B cell (primary cell): ENCODE measurements at regions not wholly inside any gene's neighbourhood (a gene's known extent, or its start where the extent isn't known, plus 50 kb on each side); places are given as distances from the start of the nearest gene placed in this dataset.

ENCODE experiments used
- ATAC-seq: fragments of 200-7000 bp; cut with Tn5 transposase; one replicate; pipeline ENCODE4 v1.10.0; 2021; ENCODE audit warnings: low read depth, mild to moderate bottlenecking, moderate number of reproducible peaks, moderate library complexity
- CTCF ChIA-PET: fragments of 350-600 bp; sonication (Branson Sonifier 250); formaldehyde crosslinking; loops from one replicate; lab custom pipeline; 2021; ENCODE audit warnings: antibody characterized with exemption, inconsistent platforms; lab: Charles Lee
- POLR2A ChIA-PET: fragments of 350-600 bp; sonication (Branson Sonifier 250); formaldehyde crosslinking; loops from one replicate; lab custom pipeline; 2021; ENCODE audit warnings: antibody characterized with exemption; lab: Charles Lee
- DNase-seq: peaks from one replicate; pipeline ENCODE4 v3.0.0; 2013
- H2AFZ ChIP-seq: 2 replicates; pipeline ENCODE4 v1.6.1; 2012; ENCODE audit warnings: mild to moderate bottlenecking, low read depth, low read length; ENCODE audit not compliant: insufficient read depth, poor library complexity, severe bottlenecking
- H3K27ac ChIP-seq, 2 donors: 1 replicate in 1 of 2; 2 replicates in 1 of 2; pipeline ENCODE4 v1.5.1; 2012 to 2013; ENCODE audit warnings: low read length in 2 of 2, mild to moderate bottlenecking in 2 of 2, moderate library complexity in 1 of 2
- H3K27me3 ChIP-seq, 4 experiments: fragments of 200-600 bp in 1 of 4; sonication (generic) in 1 of 4; replicated peaks in 1 of 4; 1 replicate in 2 of 4; 2 replicates in 2 of 4; pipeline versions ENCODE4 v1.6.1 to v1.7.0; 2013 to 2016; ENCODE audit warnings: low read length in 3 of 4, mild to moderate bottlenecking in 2 of 4, mixed read lengths in 1 of 4, moderate library complexity in 1 of 4; ENCODE audit not compliant: insufficient read depth in 4 of 4, control insufficient read depth in 3 of 4; ENCODE audit errors: control extremely low read depth in 1 of 4
- H3K36me3 ChIP-seq, 2 experiments: replicated peaks in 1 of 2; 1 replicate in 1 of 2; 2 replicates in 1 of 2; pipeline versions ENCODE4 v1.6.1 to v1.7.1; 2013; ENCODE audit warnings: low read length in 1 of 2; ENCODE audit not compliant: insufficient read depth in 2 of 2, control insufficient read depth in 1 of 2; ENCODE audit errors: control extremely low read depth in 1 of 2, extremely low read depth in 1 of 2
- H3K4me1 ChIP-seq, 2 donors: fragments of 200-600 bp in 1 of 2; sonication (generic) in 1 of 2; 1 replicate in 1 of 2; 2 replicates in 1 of 2; pipeline versions ENCODE4 v1.5.1 to v1.6.1; 2013 to 2017; ENCODE audit warnings: low read length in 2 of 2; ENCODE audit not compliant: control insufficient read depth in 2 of 2, insufficient read depth in 2 of 2
- H3K4me2 ChIP-seq: replicated peaks from 2 replicates; pipeline ENCODE3; 2012; ENCODE audit warnings: mild to moderate bottlenecking, low read depth, low read length; ENCODE audit not compliant: poor library complexity, severe bottlenecking
- H3K4me3 ChIP-seq, 5 experiments: fragments of 200-600 bp in 1 of 5; sonication (generic) in 1 of 5; 1 replicate in 3 of 5; 2 replicates in 2 of 5; pipeline versions ENCODE4 v1.5.1 to v1.7.0; 2011 to 2016; ENCODE audit warnings: low read length in 4 of 5, mild to moderate bottlenecking in 4 of 5, low read depth in 2 of 5, control low read depth in 1 of 5, moderate library complexity in 1 of 5; ENCODE audit not compliant: insufficient read depth in 1 of 5; ENCODE audit errors: control extremely low read depth in 1 of 5, extremely low read depth in 1 of 5
- H3K79me2 ChIP-seq: fragments of 200-600 bp; sonication (generic); one replicate; pipeline ENCODE4 v1.6.0; 2016; ENCODE audit warnings: low read length; ENCODE audit not compliant: control insufficient read depth, insufficient read depth
- H3K9ac ChIP-seq: fragments of 200-600 bp; sonication (generic); 2 replicates; pipeline ENCODE4 v1.6.1; 2017; ENCODE audit warnings: mild to moderate bottlenecking, low read length, moderate library complexity
- H3K9me3 ChIP-seq, 3 donors: one replicate each; pipeline versions ENCODE4 v1.6.1 to v1.7.1; 2013; ENCODE audit warnings: low read length in 2 of 3; ENCODE audit not compliant: control insufficient read depth in 2 of 3, insufficient read depth in 1 of 3; ENCODE audit errors: control extremely low read depth in 1 of 3
- H4K20me1 ChIP-seq: 2 replicates; pipeline ENCODE4 v1.6.0; 2012; ENCODE audit warnings: mild to moderate bottlenecking, low read length; ENCODE audit not compliant: insufficient read depth, control insufficient read depth, poor library complexity, severe bottlenecking
- H3K27ac Mint-ChIP-seq: one replicate; pipeline ENCODE4 v1.8.0; 2021; ENCODE audit warnings: mixed read lengths
- H3K27me3 Mint-ChIP-seq: one replicate; pipeline ENCODE4 v1.8.0; 2021; ENCODE audit warnings: mixed read lengths
- H3K4me1 Mint-ChIP-seq: one replicate; pipeline ENCODE4 v1.8.0; 2021; ENCODE audit warnings: mixed read lengths
- H3K4me3 Mint-ChIP-seq: one replicate; pipeline ENCODE4 v1.8.0; 2021; ENCODE audit warnings: mixed read lengths
- H3K9me3 Mint-ChIP-seq: one replicate; pipeline ENCODE4 v1.8.0; 2022; ENCODE audit warnings: mixed read lengths; ENCODE audit not compliant: insufficient read depth
- EZH2 ChIP-seq: IDR thresholded peaks from 2 replicates; pipeline ENCODE4 v1.6.1; 2012; ENCODE audit warnings: borderline replicate concordance, low read depth, mild to moderate bottlenecking, moderate library complexity, low read length; ENCODE audit not compliant: insufficient read depth, poor library complexity, severe bottlenecking
- WGBS: methylation state at CpG from one replicate; pipeline ENCODE4 v1.1.5; 2013; ENCODE audit warnings: missing lambda C conversion rate; ENCODE audit not compliant: insufficient coverage; 5-methylcytosine and 5-hydroxymethylcytosine counted together
- intact Hi-C: fragments of 100-400 bp; cut with micrococcal nuclease; formaldehyde crosslinking; loops from one replicate; pipeline ENCODE4 v1.10.0; 2022
- TF ChIP-seq, protein P1 (sequence below): fragments of 200-600 bp; IDR thresholded peaks from one replicate; pipeline ENCODE4 v1.8.0; 2022; ENCODE audit warnings: antibody characterized with exemption, mild to moderate bottlenecking

DNA sequence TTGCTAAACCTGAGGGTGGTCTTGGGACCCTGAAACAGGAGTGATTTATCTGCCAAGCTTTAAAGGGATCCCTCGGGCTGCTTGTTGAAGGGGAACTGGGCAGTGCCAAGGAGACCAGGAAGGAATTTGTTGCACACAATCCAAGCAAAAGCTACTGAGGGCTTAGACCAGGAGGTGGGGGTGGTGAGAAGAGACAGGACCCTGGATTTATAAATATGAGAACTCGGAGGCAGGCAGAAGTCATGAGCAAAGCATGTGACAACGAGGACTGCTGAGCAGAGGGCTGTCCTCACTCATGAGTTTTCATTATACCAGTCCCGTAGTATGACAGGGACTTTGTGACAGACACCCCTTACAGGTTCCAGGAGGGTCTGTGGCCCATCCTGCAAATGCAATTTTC lies 237.3 kb downstream of the DRD1 start:
- ATAC-seq: no peak
- Histone ChIP-seq H3K4me3 (no peak overlapping the region), H3K4me1 (no peaks in the 10 kb centered on the region), H3K4me2 (no peak overlapping the region), H3K79me2 (no peaks in the 10 kb centered on the region), H3K9ac (no peak overlapping the region), H3K27me3 (no peaks in the 10 kb centered on the region), H2AFZ (no peak overlapping the region), H3K9me3 (no peaks in the 10 kb centered on the region), H3K36me3 (no peaks in the 10 kb centered on the region), H4K20me1 (no peaks in the 10 kb centered on the region), H3K27ac (no peak overlapping the region)
- TF ChIP-seq, protein P1, sequence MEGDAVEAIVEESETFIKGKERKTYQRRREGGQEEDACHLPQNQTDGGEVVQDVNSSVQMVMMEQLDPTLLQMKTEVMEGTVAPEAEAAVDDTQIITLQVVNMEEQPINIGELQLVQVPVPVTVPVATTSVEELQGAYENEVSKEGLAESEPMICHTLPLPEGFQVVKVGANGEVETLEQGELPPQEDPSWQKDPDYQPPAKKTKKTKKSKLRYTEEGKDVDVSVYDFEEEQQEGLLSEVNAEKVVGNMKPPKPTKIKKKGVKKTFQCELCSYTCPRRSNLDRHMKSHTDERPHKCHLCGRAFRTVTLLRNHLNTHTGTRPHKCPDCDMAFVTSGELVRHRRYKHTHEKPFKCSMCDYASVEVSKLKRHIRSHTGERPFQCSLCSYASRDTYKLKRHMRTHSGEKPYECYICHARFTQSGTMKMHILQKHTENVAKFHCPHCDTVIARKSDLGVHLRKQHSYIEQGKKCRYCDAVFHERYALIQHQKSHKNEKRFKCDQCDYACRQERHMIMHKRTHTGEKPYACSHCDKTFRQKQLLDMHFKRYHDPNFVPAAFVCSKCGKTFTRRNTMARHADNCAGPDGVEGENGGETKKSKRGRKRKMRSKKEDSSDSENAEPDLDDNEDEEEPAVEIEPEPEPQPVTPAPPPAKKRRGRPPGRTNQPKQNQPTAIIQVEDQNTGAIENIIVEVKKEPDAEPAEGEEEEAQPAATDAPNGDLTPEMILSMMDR: no peak
- no peak for TF ChIP-seq EZH2
- H3K27me3 Mint-ChIP-seq: peaks cover 3% of the 10 kb centered on the region
- intact Hi-C loops: no loop called here
- no peak overlapping the region for H3K27ac Mint-ChIP-seq
- no peak overlapping the region for H3K4me3 Mint-ChIP-seq
- POLR2A ChIA-PET: no interaction called here
- WGBS: 50% methylated on average over 4 of the region's 4 CpGs
- H3K4me1 Mint-ChIP-seq: no peaks in the 10 kb centered on the region
- no peaks in the 10 kb centered on the region for H3K9me3 Mint-ChIP-seq
- DNase-seq: no peak
- CTCF ChIA-PET: no interaction called here

DNA sequence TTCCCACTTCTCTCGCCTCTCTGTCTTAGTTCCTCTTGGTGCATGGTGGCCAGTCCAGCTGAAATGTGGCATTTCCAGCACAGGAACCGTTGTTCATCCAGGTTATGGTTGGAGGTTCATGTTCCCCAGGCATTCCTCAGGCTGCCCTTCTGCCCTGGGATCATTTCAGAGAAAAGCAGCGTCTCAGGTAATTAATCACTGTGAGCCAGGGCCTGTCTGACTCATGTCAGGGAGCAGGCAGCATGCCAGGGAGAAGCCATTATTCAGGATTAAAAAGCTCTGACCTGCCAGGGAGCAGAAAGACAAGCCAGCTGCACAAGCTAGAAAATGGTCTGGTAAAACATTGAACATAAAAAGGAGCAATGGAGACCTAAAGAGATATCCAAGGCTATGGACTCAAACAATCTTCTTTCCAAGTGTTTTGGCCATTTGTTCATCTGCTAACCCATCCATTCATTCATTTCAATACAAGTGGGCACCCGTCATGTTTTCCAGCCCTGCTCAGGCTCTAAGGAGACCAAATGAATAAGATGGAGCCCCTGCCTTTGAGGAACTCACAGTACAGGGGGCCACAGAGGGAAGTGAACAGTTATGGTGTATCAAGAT lies 241.4 kb downstream of the DRD1 start:
- Histone ChIP-seq H3K9ac (no peak overlapping the region), H3K36me3 (no peaks in the 10 kb centered on the region), H3K27ac (no peak overlapping the region), H2AFZ (no peak overlapping the region), H3K4me1 (no peaks in the 10 kb centered on the region), H4K20me1 (no peaks in the 10 kb centered on the region), H3K9me3 (no peaks in the 10 kb centered on the region), H3K4me3 (no peak overlapping the region), H3K27me3 (no peaks in the 10 kb centered on the region), H3K4me2 (no peak overlapping the region), H3K79me2 (no peaks in the 10 kb centered on the region)
- Mint-ChIP-seq H3K9me3 (no peaks in the 10 kb centered on the region), H3K4me1 (no peaks in the 10 kb centered on the region), H3K27ac (no peak overlapping the region), H3K4me3 (no peak overlapping the region), H3K27me3 (no peaks in the 10 kb centered on the region)
- intact Hi-C loops: no loop called here
- DNase-seq (no peak), ATAC-seq (no peak)
- 55% methylated on average over 2 of the region's 4 CpGs for WGBS
- TF ChIP-seq EZH2: no peak
- TF ChIP-seq, protein P1: no peak
- POLR2A ChIA-PET: no interaction called here
- CTCF ChIA-PET: no interaction called here
